ENCODE measurements at regions not wholly inside any gene's neighbourhood (a gene's known extent, or its start where the extent isn't known, plus 50 kb on each side); places are given as distances from the start of the nearest gene placed in this dataset.

GRCh38 chr14:39843881-39844280 lies 411.6 kb upstream of the FBXO33 start:
- DNase-seq: peak; percentile 87

- DNase-seq: no peak
These were observed 408.9 kb upstream of the FBXO33 start for GRCh38 chr14:39841088-39841487.

- no peak for DNase-seq
These were observed 395.8 kb upstream of the FBXO33 start for GRCh38 chr14:39827901-39828655.

GRCh38 chr14:39812532-39813320 lies 380.5 kb upstream of the FBXO33 start:
- DNase-seq: no peak

- no peak for DNase-seq
These were observed 375.0 kb upstream of the FBXO33 start for GRCh38 chr14:39807271-39807670.

- DNase-seq: no peak
These were observed 352.2 kb upstream of the FBXO33 start for GRCh38 chr14:39784461-39784860.

GRCh38 chr14:39781466-39781865 lies 349.2 kb upstream of the FBXO33 start:
- no peak for DNase-seq

- DNase-seq: no peak
These were observed 341.3 kb upstream of the FBXO33 start for GRCh38 chr14:39773387-39774126.

GRCh38 chr14:39772627-39773026 lies 340.4 kb upstream of the FBXO33 start:
- DNase-seq: no peak

GRCh38 chr14:39768589-39768988 lies 336.4 kb upstream of the FBXO33 start:
- no peak for DNase-seq

GRCh38 chr14:39766397-39767000 lies 334.3 kb upstream of the FBXO33 start:
- no peak for DNase-seq

GRCh38 chr14:39765676-39766075 lies 333.4 kb upstream of the FBXO33 start:
- no peak for DNase-seq

GRCh38 chr14:39763402-39763890 lies 331.2 kb upstream of the FBXO33 start:
- DNase-seq: no peak

GRCh38 chr14:39762576-39763401 lies 330.6 kb upstream of the FBXO33 start:
- no peak for DNase-seq

- DNase-seq: no peak
These were observed 323.1 kb upstream of the FBXO33 start for GRCh38 chr14:39755269-39755878.

- DNase-seq: no peak
These were observed 308.2 kb upstream of the FBXO33 start for GRCh38 chr14:39740454-39740853.

GRCh38 chr14:39739796-39740195 lies 307.6 kb upstream of the FBXO33 start:
- DNase-seq: no peak

GRCh38 chr14:39734306-39734705 lies 302.1 kb upstream of the FBXO33 start:
- DNase-seq: no peak

GRCh38 chr14:39733741-39734140 lies 301.5 kb upstream of the FBXO33 start:
- DNase-seq: no peak

- peak; percentile 7 for DNase-seq
These were observed 299.7 kb upstream of the FBXO33 start for GRCh38 chr14:39731912-39732311.

- no peak for DNase-seq
These were observed 294.3 kb upstream of the FBXO33 start for GRCh38 chr14:39726563-39726962.
